GM13977 (cell line): ENCODE measurements at regions not wholly inside any gene's neighbourhood (a gene's known extent, or its start where the extent isn't known, plus 50 kb on each side); places are given as distances from the start of the nearest gene placed in this dataset.

Source experiments
- DNase-seq: peaks from one replicate; pipeline ENCODE4 v3.0.0; 2012; ENCODE audit warnings: low spot score
- CTCF ChIP-seq: IDR thresholded peaks from 2 replicates; pipeline ENCODE4 v1.5.1; 2012; ENCODE audit warnings: mild to moderate bottlenecking, control low read depth; ENCODE audit not compliant: insufficient read depth; ENCODE audit errors: extremely low read depth, missing control alignments
- in situ Hi-C: fragments of 300-500 bp; cut with MboI; formaldehyde crosslinking; loops from one replicate; pipeline ENCODE4 v1.12.0; 2022; ENCODE audit warnings: low sequenced_read_pairs, low pct_unique_long_range_greater_than_20kb, mixed read lengths, inconsistent platforms; ENCODE audit not compliant: unreplicated experiment

DNA sequence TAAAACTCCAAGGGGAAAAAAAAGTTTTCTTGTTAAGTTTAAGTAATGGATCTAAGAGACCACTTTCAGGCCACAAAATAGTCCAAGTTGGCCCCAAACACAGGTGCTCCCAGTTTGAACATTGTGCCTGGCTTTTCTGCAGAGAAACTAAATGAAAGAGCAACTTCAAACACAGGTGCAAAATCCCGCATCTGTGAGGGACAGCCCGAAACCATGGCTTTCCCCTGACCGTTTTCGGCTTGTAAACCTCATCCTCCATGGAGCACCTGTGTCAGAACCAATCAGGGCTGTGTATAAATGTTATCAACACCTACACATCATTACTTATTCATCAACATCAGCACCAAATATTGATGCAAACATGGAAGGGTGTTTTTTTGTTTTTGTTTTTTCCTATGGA lies 126.8 kb upstream of the OBI1 start:
- no peak for DNase-seq
- TF ChIP-seq CTCF: no peak
- in situ Hi-C loops: no loop called here

GRCh38 chr13:78784014-78784750 lies 125.2 kb upstream of the OBI1 start:
- no peak for DNase-seq
- in situ Hi-C loops: no loop called here
- TF ChIP-seq CTCF: no peak

DNA sequence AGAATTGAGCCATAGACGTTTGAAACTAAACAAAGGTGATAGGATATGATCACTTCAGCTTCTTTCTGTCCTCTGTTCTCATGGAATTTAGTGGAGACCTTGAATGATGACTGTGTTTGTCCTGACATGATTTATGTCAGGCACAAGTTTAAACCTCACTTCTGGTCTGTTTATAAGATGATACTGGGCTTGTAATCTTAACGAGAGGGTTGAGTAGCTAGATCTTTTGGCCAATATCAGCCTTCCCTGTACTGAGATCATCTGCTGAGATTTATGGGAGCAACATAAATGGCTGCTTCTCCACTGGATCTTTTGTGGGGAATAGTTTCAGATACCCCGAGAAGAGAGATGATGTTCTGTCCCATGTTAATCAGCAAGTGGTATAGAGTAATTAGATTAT lies 121.8 kb upstream of the OBI1 start:
- no peak for TF ChIP-seq CTCF
- DNase-seq: no peak
- in situ Hi-C loops: no loop called here

DNA sequence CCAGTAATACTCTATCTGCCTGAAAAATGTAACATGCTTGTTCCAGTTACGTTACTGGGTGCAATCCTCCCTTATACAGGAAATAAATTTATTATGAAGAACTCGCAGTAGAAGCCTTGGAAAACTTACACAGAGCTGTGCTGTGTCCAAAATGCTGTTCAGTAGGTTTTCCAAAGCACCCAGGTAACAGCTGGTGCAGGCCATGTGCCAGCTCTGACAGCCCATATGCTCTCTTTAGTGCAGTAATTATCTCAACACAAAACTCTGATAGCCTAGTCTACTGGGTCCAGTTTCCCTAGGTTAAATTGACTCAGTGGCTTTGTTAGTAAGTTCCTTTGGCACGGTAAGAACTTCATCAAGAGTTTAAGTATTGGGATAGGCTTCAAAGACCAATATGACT lies 120.7 kb upstream of the OBI1 start:
- DNase-seq: no peak
- in situ Hi-C loops: no loop called here
- TF ChIP-seq CTCF: no peak

DNA sequence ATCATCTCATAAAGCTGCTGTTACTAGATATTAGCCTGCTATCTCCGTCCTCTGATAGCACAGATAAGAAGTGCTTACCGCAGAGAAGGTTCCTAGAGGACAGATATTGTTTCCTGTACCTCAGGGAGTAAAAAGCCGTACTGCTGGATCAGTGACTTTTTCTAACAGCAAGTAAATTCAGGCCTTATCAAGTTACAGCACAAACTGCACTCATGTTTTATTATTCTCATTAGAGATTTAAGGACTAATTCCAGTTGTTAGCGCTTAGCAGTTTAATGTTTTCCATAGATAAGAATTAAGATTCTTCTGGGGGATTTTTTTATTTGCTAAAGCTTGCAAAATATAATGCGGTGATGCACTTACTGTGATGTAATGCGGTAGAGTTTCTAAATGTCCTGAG lies 119.0 kb upstream of the OBI1 start:
- in situ Hi-C loops: no loop called here
- no peak for TF ChIP-seq CTCF
- no peak for DNase-seq

DNA sequence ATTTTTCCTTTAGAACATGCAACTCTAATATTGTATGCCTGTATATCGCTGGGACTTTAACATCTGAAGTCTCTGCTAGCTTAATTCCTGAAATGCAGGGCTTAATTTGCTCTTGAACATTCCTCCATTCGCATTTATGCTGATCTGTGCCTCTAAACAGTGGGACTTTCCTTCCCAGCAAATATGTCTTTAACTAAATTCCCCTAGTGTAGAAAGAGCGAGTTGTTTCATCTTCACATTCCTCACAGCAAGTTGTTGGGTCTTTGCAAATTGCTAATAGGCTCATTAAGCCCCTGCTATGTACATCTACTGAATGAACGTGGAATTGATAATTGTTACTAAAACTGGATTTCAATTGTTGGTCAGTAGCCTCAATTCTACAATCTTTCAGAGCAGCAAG lies 118.4 kb upstream of the OBI1 start:
- no peak for DNase-seq
- in situ Hi-C loops: no loop called here
- TF ChIP-seq CTCF: no peak
